GM19463 (cell line): ENCODE measurements at regions not wholly inside any gene's neighbourhood (a gene's known extent, or its start where the extent isn't known, plus 50 kb on each side); places are given as distances from the start of the nearest gene placed in this dataset.
"Not testable (repeated sequence)": the region's sequence is repeated elsewhere in the genome, so short reads cannot be mapped to it uniquely, and the experiment has no call there.

ENCODE experiments used
- ATAC-seq: cut with Tn5 transposase; IDR thresholded peaks from one replicate; pipeline ENCODE4 v1.9.1; 2021; ENCODE audit warnings: mild to moderate bottlenecking, moderate library complexity; ENCODE audit not compliant: unreplicated experiment

- ATAC-seq: peak; percentile 61
Measured at GRCh38 chr1:178020968-178021640, 51.2 kb upstream of the SEC16B start.

DNA sequence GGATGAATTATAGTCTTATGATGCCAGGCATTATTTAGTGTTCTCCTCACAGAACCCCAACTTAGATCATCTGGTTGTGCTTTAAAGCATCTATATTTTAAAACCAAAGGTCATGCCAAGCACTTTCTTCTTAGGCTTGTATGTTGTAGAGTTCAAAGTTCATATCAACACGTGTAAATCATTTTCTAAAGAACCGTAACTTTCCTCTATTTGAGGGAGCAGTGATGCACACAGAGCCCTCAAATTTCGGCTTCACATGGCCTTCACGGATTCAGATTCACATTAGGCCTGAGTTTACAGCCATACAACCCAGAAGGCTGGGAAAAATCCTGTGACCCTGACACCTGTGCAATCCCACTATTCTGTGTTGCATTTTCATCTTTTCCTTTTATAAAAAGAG, 52.1 kb upstream of the SEC16B start:
- ATAC-seq: no peak

DNA sequence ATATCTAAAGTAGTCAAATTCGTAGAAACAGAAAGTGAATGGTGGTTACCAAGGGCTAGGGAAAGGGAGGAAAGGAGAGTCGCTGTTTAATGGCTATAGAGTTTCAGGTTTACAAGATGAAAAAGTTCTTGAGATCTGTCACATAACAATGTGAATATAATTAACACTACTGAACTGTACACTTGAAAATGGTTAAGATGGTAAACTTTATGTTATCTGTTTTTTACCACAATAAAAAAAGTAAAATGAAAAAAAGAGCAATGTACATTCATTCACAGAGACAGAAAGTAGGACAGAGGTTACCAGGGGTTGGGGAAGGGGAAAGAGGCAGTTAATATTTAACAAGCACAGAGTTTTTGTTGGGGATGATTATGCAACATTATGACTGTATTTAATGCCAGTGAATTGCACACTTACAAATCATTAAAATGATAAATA, 53.3 kb upstream of the SEC16B start:
- ATAC-seq: peak; percentile 50

GRCh38 chr1:178024504-178024903, 54.6 kb upstream of the SEC16B start:
- no peak for ATAC-seq

DNA sequence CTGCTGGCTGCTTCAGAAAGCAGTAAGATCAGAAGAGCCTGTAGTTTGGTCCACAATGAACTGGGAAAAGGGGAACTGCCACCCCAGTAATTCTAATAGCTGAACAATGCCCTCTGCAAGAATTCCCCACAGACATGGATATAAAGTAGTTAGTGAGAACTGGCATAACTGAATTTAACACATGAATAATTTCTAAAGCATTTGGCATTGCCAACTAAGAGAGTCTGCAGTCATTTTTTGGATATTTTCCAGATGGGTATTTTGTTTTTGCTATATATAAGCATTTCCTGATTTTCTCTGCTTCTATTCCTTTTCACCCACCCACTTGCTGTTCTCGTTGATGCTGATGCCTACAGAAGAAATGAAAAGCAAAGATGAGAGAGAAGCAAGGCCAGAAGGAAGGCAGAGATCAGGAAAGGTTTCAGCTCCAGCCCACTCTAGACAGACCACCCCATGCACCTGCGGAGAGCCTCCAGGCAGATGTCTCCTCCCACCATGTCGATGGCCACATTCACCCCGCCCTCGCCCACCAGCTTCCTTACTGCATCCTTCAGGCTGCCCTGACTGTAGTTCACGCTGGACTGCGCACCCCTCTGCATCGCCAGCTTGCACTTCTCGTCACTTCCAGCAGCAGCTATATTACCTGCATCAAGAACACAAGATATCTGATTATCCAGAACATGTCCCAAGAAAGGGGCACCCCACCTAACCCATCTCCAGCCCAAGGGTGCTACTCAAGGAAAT, 55.9 kb upstream of the SEC16B start:
- ATAC-seq: no peak

- no peak for ATAC-seq
Measured at GRCh38 chr1:178028841-178029481, 59.1 kb upstream of the SEC16B start.

DNA sequence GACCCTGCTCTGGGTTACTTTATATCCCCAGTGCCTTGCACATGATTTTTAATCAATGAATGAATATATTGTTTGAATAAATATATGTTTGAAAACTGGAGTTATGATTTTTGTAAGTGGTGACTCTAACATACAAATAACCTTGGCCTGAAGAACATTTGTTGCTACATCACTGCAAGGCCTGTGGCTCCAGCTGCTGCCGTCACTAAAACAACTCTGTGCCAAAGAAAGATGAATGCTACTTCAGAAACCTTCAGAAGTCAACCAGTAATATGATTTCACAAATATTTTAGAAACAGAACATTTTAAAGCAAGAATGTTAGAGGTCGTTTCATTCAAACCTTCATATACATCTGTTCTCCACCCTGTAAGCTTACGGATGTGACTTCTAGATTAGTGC, 60.6 kb upstream of the SEC16B start:
- no peak for ATAC-seq

- peak; percentile 91 for ATAC-seq
Measured at GRCh38 chr1:178031856-178032320, 62.0 kb upstream of the RASAL2 start.

GRCh38 chr1:178033019-178033418, 60.9 kb upstream of the RASAL2 start:
- no peak for ATAC-seq

GRCh38 chr1:178034676-178035075, 59.2 kb upstream of the RASAL2 start:
- ATAC-seq: no peak

- no peak for ATAC-seq
Measured at GRCh38 chr1:178036090-178036489, 57.8 kb upstream of the RASAL2 start.

DNA sequence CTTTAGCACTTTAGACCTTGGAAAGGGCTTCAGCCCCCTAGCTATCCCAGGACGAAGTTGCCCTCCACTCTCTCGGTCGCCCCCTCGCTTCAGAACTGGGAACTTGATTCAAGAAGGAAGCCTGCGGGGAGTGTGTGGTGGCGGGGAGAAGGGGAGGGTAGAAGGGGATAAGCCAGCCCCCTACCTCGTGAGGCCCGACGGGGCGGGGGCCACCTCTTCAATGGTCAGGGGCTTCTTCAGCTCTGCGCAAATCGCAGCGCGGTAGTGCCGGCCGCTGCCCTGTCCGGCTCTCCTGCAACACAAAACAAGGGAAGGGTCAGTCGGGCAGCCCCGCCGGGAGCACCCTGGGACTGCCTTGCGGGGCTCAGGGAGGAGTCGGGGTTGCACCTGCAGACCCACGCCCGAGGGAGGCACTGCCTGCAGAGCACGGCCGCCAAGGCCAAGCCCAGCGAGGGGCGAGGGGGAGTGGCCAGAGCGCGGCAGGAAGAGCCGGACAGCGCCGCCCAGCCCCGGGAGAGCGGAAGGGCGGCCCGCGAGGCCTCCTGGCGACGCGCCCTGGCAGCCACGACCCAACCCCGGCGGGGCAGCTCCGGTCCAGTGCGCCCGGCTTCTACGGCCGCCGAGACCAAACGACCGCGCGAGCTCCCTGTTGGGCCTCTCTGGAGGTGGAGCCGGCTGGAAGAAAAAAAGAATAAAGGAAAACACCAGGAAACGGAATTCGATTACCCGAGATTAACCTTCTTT, 56.2 kb upstream of the RASAL2 start:
- ATAC-seq: peak; percentile 78

DNA sequence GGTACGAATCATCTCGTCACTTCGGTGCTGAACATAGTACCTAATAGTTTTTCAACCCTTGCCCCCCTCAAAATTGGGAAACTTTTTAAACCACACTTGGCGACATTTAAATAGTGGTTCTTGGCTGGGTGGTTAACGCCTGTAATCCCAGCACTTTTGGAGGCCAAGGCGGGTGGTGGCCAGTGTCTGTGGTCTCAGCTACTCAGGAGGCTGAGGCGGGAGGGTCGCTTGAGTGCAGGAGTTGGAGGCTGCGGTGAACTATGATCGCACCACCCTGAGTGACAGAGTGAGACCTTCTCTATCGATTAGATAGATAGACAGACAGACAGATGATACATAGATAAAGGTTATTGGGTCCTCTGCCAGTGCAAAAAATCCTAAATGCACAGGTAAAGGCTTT, 55.5 kb upstream of the RASAL2 start:
- no peak for ATAC-seq

GRCh38 chr1:178039891-178040290, 54.0 kb upstream of the RASAL2 start:
- ATAC-seq: no peak

GRCh38 chr1:178043940-178044339, 50.0 kb upstream of the RASAL2 start:
- not testable (repeated sequence) for ATAC-seq
